SK-N-SH treated with all-trans-retinoic acid at 6 μM for 48 hours (cell line): ENCODE measurements at regions not wholly inside any gene's neighbourhood (a gene's known extent, or its start where the extent isn't known, plus 50 kb on each side); places are given as distances from the start of the nearest gene placed in this dataset.

Experiments used
- ATAC-seq: fragments of 200-7000 bp; cut with Tn5 transposase; 3 replicates; pipeline ENCODE4 v1.9.1; 2020; ENCODE audit warnings: mild to moderate bottlenecking, moderate library complexity
- ARNTL ChIP-seq: fragments of 450-650 bp; formaldehyde crosslinking; IDR thresholded peaks from 2 replicates; pipeline ENCODE4 v1.5.0; 2020; ENCODE audit warnings: low read depth, mild to moderate bottlenecking, moderate library complexity, borderline replicate concordance
- ESRRG ChIP-seq: fragments of 250-450 bp; sonication (Bioruptor Pico); IDR thresholded peaks from 2 replicates; pipeline ENCODE4 v1.6.1; 2021; ENCODE audit warnings: mild to moderate bottlenecking
- GLIS3 ChIP-seq: fragments of 250-450 bp; sonication (Bioruptor Pico); IDR thresholded peaks from 2 replicates; pipeline ENCODE4 v1.5.0; 2020; ENCODE audit warnings: mild to moderate bottlenecking, moderate library complexity
- ISL1 ChIP-seq: fragments of 250-450 bp; sonication (Bioruptor Pico); IDR thresholded peaks from 2 replicates; pipeline ENCODE4 v2.1.2; 2022; ENCODE audit warnings: mild to moderate bottlenecking, moderate library complexity
- OSR1 ChIP-seq: fragments of 250-450 bp; sonication (Bioruptor Pico); IDR thresholded peaks from 2 replicates; pipeline ENCODE4 v1.8.0; 2022; ENCODE audit warnings: moderate library complexity, mild to moderate bottlenecking, inconsistent platforms
- POU6F1 ChIP-seq: fragments of 250-450 bp; sonication (Bioruptor Pico); IDR thresholded peaks from 2 replicates; pipeline ENCODE4 v1.8.0; 2021; ENCODE audit warnings: low read depth, mild to moderate bottlenecking, moderate library complexity, borderline replicate concordance
- PPARA ChIP-seq: fragments of 250-450 bp; sonication (Bioruptor Pico); IDR thresholded peaks from 2 replicates; pipeline ENCODE4 v1.5.0; 2020; ENCODE audit warnings: mild to moderate bottlenecking, borderline replicate concordance
- RARB ChIP-seq: fragments of 250-450 bp; sonication (Bioruptor Pico); IDR thresholded peaks from 2 replicates; pipeline ENCODE4 v1.8.0; 2021; ENCODE audit warnings: mild to moderate bottlenecking, moderate library complexity
- SNAI2 ChIP-seq: fragments of 250-450 bp; sonication (Bioruptor Pico); IDR thresholded peaks from 2 replicates; pipeline ENCODE4 v1.5.0; 2020; ENCODE audit warnings: mild to moderate bottlenecking, moderate library complexity
- TCF4 ChIP-seq: fragments of 250-450 bp; sonication (Bioruptor Pico); IDR thresholded peaks from 2 replicates; pipeline ENCODE4 v1.8.0; 2021; ENCODE audit warnings: mild to moderate bottlenecking, moderate library complexity, borderline replicate concordance
- TOX ChIP-seq: fragments of 250-450 bp; sonication (Bioruptor Pico); IDR thresholded peaks from 2 replicates; pipeline ENCODE4 v1.8.0; 2021; ENCODE audit warnings: mild to moderate bottlenecking, moderate library complexity, borderline replicate concordance
- ZFP3 ChIP-seq: fragments of 250-450 bp; sonication (Bioruptor Pico); IDR thresholded peaks from 2 replicates; pipeline ENCODE4 v1.5.0; 2020; ENCODE audit warnings: mild to moderate bottlenecking, moderate library complexity
- ZFP30 ChIP-seq: fragments of 450-650 bp; formaldehyde crosslinking; IDR thresholded peaks from 2 replicates; pipeline ENCODE4 v1.5.0; 2022; ENCODE audit warnings: mild to moderate bottlenecking, moderate library complexity
- ZNF8 ChIP-seq: fragments of 450-650 bp; formaldehyde crosslinking; IDR thresholded peaks from 2 replicates; pipeline ENCODE4 v1.5.0; 2020; ENCODE audit warnings: mild to moderate bottlenecking, moderate library complexity
- TF ChIP-seq, protein P1 (sequence below): fragments of 250-450 bp; sonication (Bioruptor Pico); IDR thresholded peaks from 2 replicates; pipeline ENCODE4 v1.5.1; 2021; ENCODE audit warnings: mild to moderate bottlenecking, moderate library complexity
- TF ChIP-seq, protein P2 (sequence below): fragments of 250-450 bp; sonication (Bioruptor Pico); IDR thresholded peaks from 2 replicates; pipeline ENCODE4 v1.5.1; 2020; ENCODE audit warnings: low read depth, mild to moderate bottlenecking, moderate library complexity
- TF ChIP-seq, protein P3 (sequence below): fragments of 250-450 bp; sonication (Bioruptor Pico); IDR thresholded peaks from 2 replicates; pipeline ENCODE4 v1.5.0; 2020; ENCODE audit warnings: mild to moderate bottlenecking, moderate library complexity
- TF ChIP-seq, protein P4 (sequence below): fragments of 250-450 bp; sonication (Bioruptor Pico); IDR thresholded peaks from 2 replicates; pipeline ENCODE4 v1.8.0; 2020; ENCODE audit warnings: mild to moderate bottlenecking, moderate library complexity, borderline replicate concordance

DNA sequence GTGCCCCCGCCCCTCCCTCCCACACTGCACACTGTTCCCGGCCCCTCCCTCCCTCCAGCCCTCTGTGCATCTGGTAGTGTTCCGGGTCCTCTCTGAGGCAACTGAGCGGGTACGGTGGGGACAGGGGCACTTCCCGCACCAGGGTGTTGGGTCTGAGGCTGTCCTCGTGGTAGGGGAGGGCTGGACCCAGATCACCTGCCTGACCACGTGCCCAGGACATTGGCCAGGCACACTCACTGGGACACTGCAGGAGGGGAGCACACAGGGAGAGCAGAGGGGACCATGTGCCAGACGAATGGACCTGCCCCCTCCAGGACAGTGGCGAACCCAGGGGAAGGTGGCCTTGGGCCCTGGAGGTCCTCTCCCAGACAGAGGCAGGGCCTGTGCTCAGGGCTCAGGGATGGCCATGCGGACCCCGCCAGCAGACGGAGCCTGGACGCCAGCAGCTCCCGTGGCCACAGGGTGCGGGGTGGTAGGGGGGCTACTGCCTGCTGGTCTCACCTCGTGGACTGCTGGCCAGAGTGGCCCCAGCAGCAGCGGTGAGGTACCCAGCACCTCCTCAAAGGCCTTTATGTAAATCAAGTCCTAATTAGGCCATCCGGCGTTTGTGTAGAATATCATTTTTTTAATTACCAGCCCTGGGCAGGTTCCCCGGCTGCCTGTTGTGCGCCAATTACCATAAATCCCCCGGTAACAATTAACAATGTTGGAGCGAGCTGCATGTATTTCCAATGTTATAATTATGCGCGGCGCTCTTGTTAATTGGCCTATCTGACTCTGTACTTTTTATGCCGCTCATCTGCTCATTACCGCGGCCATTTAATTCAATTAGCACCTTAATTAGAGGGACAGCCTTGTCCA lies 106.9 kb downstream of the FAM53A start (continued):
- no peak for TF ChIP-seq ISL1 (CRISPR knock-in tag)
- TF ChIP-seq ZFP3 (CRISPR knock-in tag), result no peak
- TF ChIP-seq GLIS3, result no peak
- TF ChIP-seq, protein P1, sequence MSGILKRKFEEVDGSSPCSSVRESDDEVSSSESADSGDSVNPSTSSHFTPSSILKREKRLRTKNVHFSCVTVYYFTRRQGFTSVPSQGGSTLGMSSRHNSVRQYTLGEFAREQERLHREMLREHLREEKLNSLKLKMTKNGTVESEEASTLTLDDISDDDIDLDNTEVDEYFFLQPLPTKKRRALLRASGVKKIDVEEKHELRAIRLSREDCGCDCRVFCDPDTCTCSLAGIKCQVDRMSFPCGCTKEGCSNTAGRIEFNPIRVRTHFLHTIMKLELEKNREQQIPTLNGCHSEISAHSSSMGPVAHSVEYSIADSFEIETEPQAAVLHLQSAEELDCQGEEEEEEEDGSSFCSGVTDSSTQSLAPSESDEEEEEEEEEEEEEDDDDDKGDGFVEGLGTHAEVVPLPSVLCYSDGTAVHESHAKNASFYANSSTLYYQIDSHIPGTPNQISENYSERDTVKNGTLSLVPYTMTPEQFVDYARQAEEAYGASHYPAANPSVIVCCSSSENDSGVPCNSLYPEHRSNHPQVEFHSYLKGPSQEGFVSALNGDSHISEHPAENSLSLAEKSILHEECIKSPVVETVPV (CRISPR knock-in tag), result no peak
- TF ChIP-seq, protein P2, sequence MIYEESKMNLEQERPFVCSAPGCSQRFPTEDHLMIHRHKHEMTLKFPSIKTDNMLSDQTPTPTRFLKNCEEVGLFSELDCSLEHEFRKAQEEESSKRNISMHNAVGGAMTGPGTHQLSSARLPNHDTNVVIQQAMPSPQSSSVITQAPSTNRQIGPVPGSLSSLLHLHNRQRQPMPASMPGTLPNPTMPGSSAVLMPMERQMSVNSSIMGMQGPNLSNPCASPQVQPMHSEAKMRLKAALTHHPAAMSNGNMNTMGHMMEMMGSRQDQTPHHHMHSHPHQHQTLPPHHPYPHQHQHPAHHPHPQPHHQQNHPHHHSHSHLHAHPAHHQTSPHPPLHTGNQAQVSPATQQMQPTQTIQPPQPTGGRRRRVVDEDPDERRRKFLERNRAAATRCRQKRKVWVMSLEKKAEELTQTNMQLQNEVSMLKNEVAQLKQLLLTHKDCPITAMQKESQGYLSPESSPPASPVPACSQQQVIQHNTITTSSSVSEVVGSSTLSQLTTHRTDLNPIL (CRISPR knock-in tag), result no peak
- TF ChIP-seq ZFP30 (CRISPR knock-in tag), result no peak

DNA sequence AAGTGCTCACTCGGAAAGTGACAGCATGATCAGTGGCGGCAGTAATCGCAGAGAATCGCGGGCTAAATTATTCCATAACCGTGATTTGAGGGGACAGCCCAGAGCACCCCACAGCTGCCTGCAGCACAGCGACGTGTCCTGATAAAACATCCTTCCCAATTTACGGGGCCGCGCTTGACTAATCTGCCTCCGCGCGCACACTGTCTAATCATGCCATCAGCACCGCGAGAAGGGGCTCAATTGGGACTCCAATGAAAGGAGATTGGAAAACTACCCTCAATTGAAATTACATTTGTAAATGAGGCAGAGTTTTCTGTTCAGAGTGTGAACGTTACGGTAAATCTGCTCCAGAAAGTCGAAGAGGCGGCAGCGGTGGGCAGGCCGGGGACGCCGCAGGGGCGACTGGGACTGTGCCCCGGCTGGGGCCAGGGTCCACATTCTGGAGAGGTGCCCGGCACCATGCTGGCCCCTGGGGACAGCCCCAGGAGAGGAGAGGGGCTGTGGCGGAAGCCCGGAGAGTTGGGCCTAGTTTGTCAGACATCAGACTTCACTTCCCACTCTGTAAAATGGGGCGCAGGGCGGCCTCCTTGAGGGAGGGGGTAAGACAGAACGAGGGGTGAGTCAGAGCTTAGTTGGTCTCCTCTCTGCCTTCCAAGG lies 107.7 kb downstream of the FAM53A start:
- no peak for TF ChIP-seq ZFP3 (CRISPR knock-in tag)
- TF ChIP-seq, protein P3, sequence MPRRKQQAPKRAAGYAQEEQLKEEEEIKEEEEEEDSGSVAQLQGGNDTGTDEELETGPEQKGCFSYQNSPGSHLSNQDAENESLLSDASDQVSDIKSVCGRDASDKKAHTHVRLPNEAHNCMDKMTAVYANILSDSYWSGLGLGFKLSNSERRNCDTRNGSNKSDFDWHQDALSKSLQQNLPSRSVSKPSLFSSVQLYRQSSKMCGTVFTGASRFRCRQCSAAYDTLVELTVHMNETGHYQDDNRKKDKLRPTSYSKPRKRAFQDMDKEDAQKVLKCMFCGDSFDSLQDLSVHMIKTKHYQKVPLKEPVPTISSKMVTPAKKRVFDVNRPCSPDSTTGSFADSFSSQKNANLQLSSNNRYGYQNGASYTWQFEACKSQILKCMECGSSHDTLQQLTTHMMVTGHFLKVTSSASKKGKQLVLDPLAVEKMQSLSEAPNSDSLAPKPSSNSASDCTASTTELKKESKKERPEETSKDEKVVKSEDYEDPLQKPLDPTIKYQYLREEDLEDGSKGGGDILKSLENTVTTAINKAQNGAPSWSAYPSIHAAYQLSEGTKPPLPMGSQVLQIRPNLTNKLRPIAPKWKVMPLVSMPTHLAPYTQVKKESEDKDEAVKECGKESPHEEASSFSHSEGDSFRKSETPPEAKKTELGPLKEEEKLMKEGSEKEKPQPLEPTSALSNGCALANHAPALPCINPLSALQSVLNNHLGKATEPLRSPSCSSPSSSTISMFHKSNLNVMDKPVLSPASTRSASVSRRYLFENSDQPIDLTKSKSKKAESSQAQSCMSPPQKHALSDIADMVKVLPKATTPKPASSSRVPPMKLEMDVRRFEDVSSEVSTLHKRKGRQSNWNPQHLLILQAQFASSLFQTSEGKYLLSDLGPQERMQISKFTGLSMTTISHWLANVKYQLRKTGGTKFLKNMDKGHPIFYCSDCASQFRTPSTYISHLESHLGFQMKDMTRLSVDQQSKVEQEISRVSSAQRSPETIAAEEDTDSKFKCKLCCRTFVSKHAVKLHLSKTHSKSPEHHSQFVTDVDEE, result no peak
- TF ChIP-seq TCF4, result no peak
- TF ChIP-seq ISL1 (CRISPR knock-in tag), result no peak
- no peak for TF ChIP-seq SNAI2
- no peak for TF ChIP-seq ZNF8 (CRISPR knock-in tag)
- TF ChIP-seq RARB (CRISPR knock-in tag), result no peak
- TF ChIP-seq PPARA (CRISPR knock-in tag), result no peak
- TF ChIP-seq TOX (CRISPR knock-in tag), result no peak
- no peak for TF ChIP-seq POU6F1 (CRISPR knock-in tag)
- TF ChIP-seq, all 23 proteins: peak for 0
- no peak for ATAC-seq

- TF ChIP-seq OSR1 (CRISPR knock-in tag) (no peak), TOX (CRISPR knock-in tag) (no peak), GLIS3 (no peak), ARNTL (CRISPR knock-in tag) (no peak), RARB (CRISPR knock-in tag) (no peak), PPARA (CRISPR knock-in tag) (no peak), ESRRG (no peak)
- TF ChIP-seq, protein P4, sequence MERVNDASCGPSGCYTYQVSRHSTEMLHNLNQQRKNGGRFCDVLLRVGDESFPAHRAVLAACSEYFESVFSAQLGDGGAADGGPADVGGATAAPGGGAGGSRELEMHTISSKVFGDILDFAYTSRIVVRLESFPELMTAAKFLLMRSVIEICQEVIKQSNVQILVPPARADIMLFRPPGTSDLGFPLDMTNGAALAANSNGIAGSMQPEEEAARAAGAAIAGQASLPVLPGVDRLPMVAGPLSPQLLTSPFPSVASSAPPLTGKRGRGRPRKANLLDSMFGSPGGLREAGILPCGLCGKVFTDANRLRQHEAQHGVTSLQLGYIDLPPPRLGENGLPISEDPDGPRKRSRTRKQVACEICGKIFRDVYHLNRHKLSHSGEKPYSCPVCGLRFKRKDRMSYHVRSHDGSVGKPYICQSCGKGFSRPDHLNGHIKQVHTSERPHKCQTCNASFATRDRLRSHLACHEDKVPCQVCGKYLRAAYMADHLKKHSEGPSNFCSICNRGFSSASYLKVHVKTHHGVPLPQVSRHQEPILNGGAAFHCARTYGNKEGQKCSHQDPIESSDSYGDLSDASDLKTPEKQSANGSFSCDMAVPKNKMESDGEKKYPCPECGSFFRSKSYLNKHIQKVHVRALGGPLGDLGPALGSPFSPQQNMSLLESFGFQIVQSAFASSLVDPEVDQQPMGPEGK, result no peak
- ATAC-seq, result no peak
Observed at GRCh38 chr4:1575418-1576303, 108.5 kb downstream of the FAM53A start.
